Fibroblast of gingiva (primary cell): ENCODE measurements at regions not wholly inside any gene's neighbourhood (a gene's known extent, or its start where the extent isn't known, plus 50 kb on each side); places are given as distances from the start of the nearest gene placed in this dataset.

Experiments used
- DNase-seq: peaks from one replicate; pipeline ENCODE4 v3.0.0-alpha.2; 2011; ENCODE audit warnings: low read depth

DNA sequence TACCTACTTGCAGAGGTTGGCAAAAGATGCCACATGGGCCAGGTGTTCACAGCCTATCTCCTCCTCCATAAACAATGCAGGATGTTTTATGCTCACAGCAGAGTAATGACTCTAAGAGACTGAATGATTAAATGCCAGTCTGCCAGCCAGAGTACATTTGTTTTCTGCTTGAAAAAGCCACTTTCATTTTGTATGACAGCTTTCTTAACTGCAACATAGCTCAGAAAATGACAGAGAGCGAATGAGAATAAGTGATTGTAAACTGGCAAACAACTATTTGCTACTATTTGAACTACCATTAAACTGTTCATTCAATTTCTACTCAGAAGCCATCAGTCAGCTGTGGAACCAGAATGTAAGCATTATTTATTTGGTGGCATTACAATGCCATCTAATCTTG lies 50.6 kb upstream of the DCC start:
- no peak for DNase-seq
